HG02970 (cell line): ENCODE measurements at regions not wholly inside any gene's neighbourhood (a gene's known extent, or its start where the extent isn't known, plus 50 kb on each side); places are given as distances from the start of the nearest gene placed in this dataset.

Source experiments
- ATAC-seq: cut with Tn5 transposase; IDR thresholded peaks from one replicate; pipeline ENCODE4 v1.9.1; 2021; ENCODE audit warnings: mild to moderate bottlenecking, moderate library complexity, moderate number of reproducible peaks; ENCODE audit not compliant: unreplicated experiment, low FRiP score

- no peak for ATAC-seq
These were observed 154.0 kb downstream of the TRIB2 start for GRCh38 chr2:12870692-12871091.

- no peak for ATAC-seq
These were observed 155.1 kb downstream of the TRIB2 start for GRCh38 chr2:12871694-12872315.

GRCh38 chr2:12877761-12878160 lies 161.0 kb downstream of the TRIB2 start:
- no peak for ATAC-seq

GRCh38 chr2:12879649-12880048 lies 162.9 kb downstream of the TRIB2 start:
- ATAC-seq = no peak

GRCh38 chr2:12881952-12882351 lies 165.2 kb downstream of the TRIB2 start:
- ATAC-seq = no peak

GRCh38 chr2:12882393-12882792 lies 165.7 kb downstream of the TRIB2 start:
- ATAC-seq = no peak

- no peak for ATAC-seq
These were observed 167.2 kb downstream of the TRIB2 start for GRCh38 chr2:12883906-12884305.

GRCh38 chr2:12884713-12885282 lies 168.1 kb downstream of the TRIB2 start:
- ATAC-seq = no peak

GRCh38 chr2:12890066-12890465 lies 173.3 kb downstream of the TRIB2 start:
- no peak for ATAC-seq

- no peak for ATAC-seq
These were observed 173.8 kb downstream of the TRIB2 start for GRCh38 chr2:12890481-12890991.

- ATAC-seq = no peak
These were observed 178.3 kb downstream of the TRIB2 start for GRCh38 chr2:12895017-12895416.

- no peak for ATAC-seq
These were observed 179.7 kb downstream of the TRIB2 start for GRCh38 chr2:12896318-12896982.

- no peak for ATAC-seq
These were observed 180.4 kb downstream of the TRIB2 start for GRCh38 chr2:12897181-12897580.

GRCh38 chr2:12903272-12903671 lies 186.5 kb downstream of the TRIB2 start:
- no peak for ATAC-seq

GRCh38 chr2:12910431-12910830 lies 193.7 kb downstream of the TRIB2 start:
- no peak for ATAC-seq

GRCh38 chr2:12915787-12916186 lies 199.1 kb downstream of the TRIB2 start:
- no peak for ATAC-seq

- no peak for ATAC-seq
These were observed 201.6 kb downstream of the TRIB2 start for GRCh38 chr2:12918138-12918834.

GRCh38 chr2:12918835-12919445 lies 202.2 kb downstream of the TRIB2 start:
- no peak for ATAC-seq

GRCh38 chr2:12921321-12921720 lies 204.6 kb downstream of the TRIB2 start:
- ATAC-seq = no peak

- ATAC-seq = no peak
These were observed 207.3 kb downstream of the TRIB2 start for GRCh38 chr2:12923907-12924610.
